DMS53 treated with DMSO at 0.1 percent for 48 hours (cell line): ENCODE measurements at regions not wholly inside any gene's neighbourhood (a gene's known extent, or its start where the extent isn't known, plus 50 kb on each side); places are given as distances from the start of the nearest gene placed in this dataset.

Experiments
- DNase-seq: peaks from one replicate; lab custom pipeline; 2025; ENCODE audit not compliant: unreplicated experiment; lab: John Stamatoyannopoulos, UW

GRCh38 chr7:115478426-115478825, 552.1 kb downstream of the TFEC start:
- DNase-seq = no peak

- DNase-seq = peak; percentile 24
Observed at GRCh38 chr7:115477193-115477651, 553.3 kb downstream of the TFEC start.

GRCh38 chr7:115476671-115477181, 553.8 kb downstream of the TFEC start:
- DNase-seq = no peak

GRCh38 chr7:115475761-115476385, 554.0 kb downstream of the MDFIC start:
- peak; percentile 13 for DNase-seq

GRCh38 chr7:115475206-115475605, 553.3 kb downstream of the MDFIC start:
- no peak for DNase-seq

GRCh38 chr7:115474137-115474536, 552.2 kb downstream of the MDFIC start:
- no peak for DNase-seq

- DNase-seq = no peak
Observed at GRCh38 chr7:115471891-115472290, 550.0 kb downstream of the MDFIC start.

- no peak for DNase-seq
Observed at GRCh38 chr7:115462301-115463015, 540.6 kb downstream of the MDFIC start.

GRCh38 chr7:115449689-115450088, 527.8 kb downstream of the MDFIC start:
- DNase-seq = no peak

GRCh38 chr7:115447495-115447894, 525.6 kb downstream of the MDFIC start:
- peak; percentile 82 for DNase-seq

GRCh38 chr7:115441033-115441432, 519.1 kb downstream of the MDFIC start:
- no peak for DNase-seq

- no peak for DNase-seq
Observed at GRCh38 chr7:115435178-115435577, 513.3 kb downstream of the MDFIC start.

GRCh38 chr7:115429918-115430317, 508.0 kb downstream of the MDFIC start:
- DNase-seq = no peak

- DNase-seq = peak; percentile 18
Observed at GRCh38 chr7:115417662-115418061, 495.8 kb downstream of the MDFIC start.

GRCh38 chr7:115410972-115411686, 489.2 kb downstream of the MDFIC start:
- no peak for DNase-seq

GRCh38 chr7:115410434-115410820, 488.5 kb downstream of the MDFIC start:
- no peak for DNase-seq

- no peak for DNase-seq
Observed at GRCh38 chr7:115409682-115410433, 488.0 kb downstream of the MDFIC start.

- DNase-seq = no peak
Observed at GRCh38 chr7:115406219-115406618, 484.3 kb downstream of the MDFIC start.

- no peak for DNase-seq
Observed at GRCh38 chr7:115387137-115387536, 465.2 kb downstream of the MDFIC start.

- no peak for DNase-seq
Observed at GRCh38 chr7:115379321-115379720, 457.4 kb downstream of the MDFIC start.

GRCh38 chr7:115368998-115369397, 447.1 kb downstream of the MDFIC start:
- DNase-seq = no peak
